ENCODE measurements at regions not wholly inside any gene's neighbourhood (a gene's known extent, or its start where the extent isn't known, plus 50 kb on each side); places are given as distances from the start of the nearest gene placed in this dataset.

DNA sequence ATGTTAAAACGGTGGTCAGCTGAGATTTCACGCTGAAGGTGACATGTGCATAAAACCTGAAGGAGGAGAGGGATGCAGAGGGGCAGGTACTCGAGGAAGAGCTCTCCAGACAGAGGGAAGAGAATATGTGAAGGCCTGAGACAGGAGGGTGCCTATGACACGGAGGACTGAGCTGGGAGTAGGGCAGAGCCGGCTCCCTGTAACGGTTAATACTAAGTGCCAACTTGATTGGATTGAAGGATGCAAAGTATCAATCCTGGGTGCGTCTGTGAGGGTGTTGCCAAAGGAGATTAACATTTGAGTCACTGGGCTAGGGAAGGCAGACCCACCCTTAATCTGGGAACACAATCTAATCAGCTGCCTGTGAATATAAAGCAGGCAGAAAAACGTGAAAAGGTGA, 136.2 kb upstream of the SYT6 start:
- TF ChIP-seq, protein P1, sequence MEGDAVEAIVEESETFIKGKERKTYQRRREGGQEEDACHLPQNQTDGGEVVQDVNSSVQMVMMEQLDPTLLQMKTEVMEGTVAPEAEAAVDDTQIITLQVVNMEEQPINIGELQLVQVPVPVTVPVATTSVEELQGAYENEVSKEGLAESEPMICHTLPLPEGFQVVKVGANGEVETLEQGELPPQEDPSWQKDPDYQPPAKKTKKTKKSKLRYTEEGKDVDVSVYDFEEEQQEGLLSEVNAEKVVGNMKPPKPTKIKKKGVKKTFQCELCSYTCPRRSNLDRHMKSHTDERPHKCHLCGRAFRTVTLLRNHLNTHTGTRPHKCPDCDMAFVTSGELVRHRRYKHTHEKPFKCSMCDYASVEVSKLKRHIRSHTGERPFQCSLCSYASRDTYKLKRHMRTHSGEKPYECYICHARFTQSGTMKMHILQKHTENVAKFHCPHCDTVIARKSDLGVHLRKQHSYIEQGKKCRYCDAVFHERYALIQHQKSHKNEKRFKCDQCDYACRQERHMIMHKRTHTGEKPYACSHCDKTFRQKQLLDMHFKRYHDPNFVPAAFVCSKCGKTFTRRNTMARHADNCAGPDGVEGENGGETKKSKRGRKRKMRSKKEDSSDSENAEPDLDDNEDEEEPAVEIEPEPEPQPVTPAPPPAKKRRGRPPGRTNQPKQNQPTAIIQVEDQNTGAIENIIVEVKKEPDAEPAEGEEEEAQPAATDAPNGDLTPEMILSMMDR (IDR thresholded peaks at IDR 0.05): no peak
- DNase-seq (no peak), ATAC-seq (no peak)
- Mint-ChIP-seq H3K4me1 (ENCODE audit: low read depth) (peaks cover 2% of the 10 kb centered on the region), H3K36me3 (ENCODE audit: low read depth) (no peaks in the 10 kb centered on the region), H3K9me3 (no peaks in the 10 kb centered on the region), H3K27ac (no peak overlapping the region), H3K27me3 (no peaks in the 10 kb centered on the region), H3K4me3 (no peak overlapping the region)
- ChIA-PET CTCF (no interaction called here), POLR2A (no interaction called here)
- intact Hi-C loops (cut with micrococcal nuclease): no loop called here

- TF ChIP-seq, protein P1 (IDR thresholded peaks at IDR 0.05): no peak
- H3K36me3 Mint-ChIP-seq (ENCODE audit: low read depth): no peaks in the 10 kb centered on the region
- ChIA-PET CTCF (no interaction called here), POLR2A (no interaction called here)
- ATAC-seq: no peak
- intact Hi-C loops (cut with micrococcal nuclease): no loop called here
- peaks cover 2% of the 10 kb centered on the region for H3K4me1 Mint-ChIP-seq (ENCODE audit: low read depth)
- DNase-seq: no peak
- H3K27ac Mint-ChIP-seq: no peak overlapping the region
- no peaks in the 10 kb centered on the region for H3K27me3 Mint-ChIP-seq
- H3K9me3 Mint-ChIP-seq: no peaks in the 10 kb centered on the region
- no peak overlapping the region for H3K4me3 Mint-ChIP-seq
These were observed 135.6 kb upstream of the SYT6 start for GRCh38 chr1:114289306-114289705.

GRCh38 chr1:114286960-114287359, 133.3 kb upstream of the SYT6 start:
- TF ChIP-seq, protein P1 (IDR thresholded peaks at IDR 0.05): no peak
- no peak for ATAC-seq
- ChIA-PET CTCF (interaction anchor here (1.1 to 1.6 kb wide), 4 partner anchors 12 to 61 kb away, joined by 3 to 4 read pairs (median 3); no protein-coding TSS in a partner anchor), POLR2A (no interaction called here)
- no peak overlapping the region for H3K27ac Mint-ChIP-seq
- no peaks in the 10 kb centered on the region for H3K27me3 Mint-ChIP-seq
- H3K9me3 Mint-ChIP-seq: no peaks in the 10 kb centered on the region
- no peaks in the 10 kb centered on the region for H3K36me3 Mint-ChIP-seq (ENCODE audit: low read depth)
- H3K4me3 Mint-ChIP-seq: no peak overlapping the region
- no peak for DNase-seq
- intact Hi-C loops (cut with micrococcal nuclease): no loop called here
- peaks cover 4% of the 10 kb centered on the region for H3K4me1 Mint-ChIP-seq (ENCODE audit: low read depth)

- no peak overlapping the region for H3K27ac Mint-ChIP-seq
- peaks cover 11% of the 10 kb centered on the region for H3K4me1 Mint-ChIP-seq (ENCODE audit: low read depth)
- no peaks in the 10 kb centered on the region for H3K36me3 Mint-ChIP-seq (ENCODE audit: low read depth)
- H3K27me3 Mint-ChIP-seq: no peaks in the 10 kb centered on the region
- no peak overlapping the region for H3K4me3 Mint-ChIP-seq
- peaks cover 2% of the 10 kb centered on the region for H3K9me3 Mint-ChIP-seq
- ATAC-seq (no peak), DNase-seq (no peak)
- CTCF ChIA-PET: interaction anchor here (0.7 to 2.4 kb wide), 10 partner anchors 11 to 308 kb away, joined by 3 to 10 read pairs (median 3); partner anchors contain the start of gene OLFML3
- TF ChIP-seq, protein P1 (IDR thresholded peaks at IDR 0.05): no peak
- intact Hi-C loops (cut with micrococcal nuclease): no loop called here
- POLR2A ChIA-PET: no interaction called here
These were observed 132.5 kb upstream of the SYT6 start for GRCh38 chr1:114286179-114286578.

DNA sequence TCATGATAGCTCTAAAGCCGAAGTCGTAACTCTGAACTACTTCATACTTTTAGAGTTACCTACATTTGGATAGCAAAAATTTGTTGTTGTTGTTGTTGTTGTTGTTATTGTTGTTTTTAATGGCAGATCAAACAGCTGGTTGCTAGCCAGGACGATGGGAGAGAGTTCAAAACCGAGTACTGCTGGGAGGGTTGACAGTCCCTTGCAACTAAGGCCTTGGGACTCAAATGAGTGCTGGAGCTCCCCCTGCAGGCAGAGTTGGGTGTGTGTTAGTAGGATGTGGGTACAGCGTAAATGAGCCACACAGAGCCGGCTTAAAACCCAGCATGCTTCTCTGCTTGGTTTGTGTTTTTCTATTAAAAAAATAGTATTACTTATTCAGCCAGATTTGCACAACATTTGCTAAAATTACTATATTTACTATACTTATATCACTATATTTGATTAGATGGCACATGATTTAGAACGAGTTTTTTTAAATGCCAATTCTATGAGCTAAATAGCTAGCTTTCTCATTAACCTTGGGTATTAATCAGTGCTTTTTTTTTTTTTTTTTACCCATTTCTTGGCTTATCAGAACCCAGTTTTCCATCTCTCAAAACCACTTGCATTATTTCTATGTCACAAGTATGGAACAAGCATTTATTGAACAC, 129.2 kb upstream of the SYT6 start:
- POLR2A ChIA-PET: interaction anchor here (0.8 kb wide), 1 partner anchor 353 kb away, joined by 4 read pairs; the partner anchor contains the start of gene HIPK1
- CTCF ChIA-PET: interaction anchor here (0.6 to 3.3 kb wide), 63 partner anchors 9 to 574 kb away, joined by 3 to 44 read pairs (median 4); partner anchors contain the start of genes HIPK1 and OLFML3
- peaks cover 2% of the 10 kb centered on the region for H3K9me3 Mint-ChIP-seq
- no peak overlapping the region for H3K27ac Mint-ChIP-seq
- TF ChIP-seq, protein P1 (IDR thresholded peaks at IDR 0.05): peak; percentile 83
- no peak overlapping the region for H3K4me3 Mint-ChIP-seq
- peaks cover 11% of the 10 kb centered on the region for H3K4me1 Mint-ChIP-seq (ENCODE audit: low read depth)
- intact Hi-C loops (cut with micrococcal nuclease): loop anchor here (2.0 kb wide), 1 partner anchor 304 kb away; the partner anchor contains the start of gene OLFML3
- H3K36me3 Mint-ChIP-seq (ENCODE audit: low read depth): no peaks in the 10 kb centered on the region
- peak; percentile 98 for ATAC-seq
- H3K27me3 Mint-ChIP-seq: no peaks in the 10 kb centered on the region
- peak; percentile 92 for DNase-seq
